ENCODE measurements at regions not wholly inside any gene's neighbourhood (a gene's known extent, or its start where the extent isn't known, plus 50 kb on each side); places are given as distances from the start of the nearest gene placed in this dataset.
"Not testable (repeated sequence)": the region's sequence is repeated elsewhere in the genome, so short reads cannot be mapped to it uniquely, and the experiment has no call there.

- no peak for DNase-seq
Measured at GRCh38 chr5:125222597-125223240, 476.3 kb upstream of the ZNF608 start.

- no peak for DNase-seq
Measured at GRCh38 chr5:125225424-125225823, 479.0 kb upstream of the ZNF608 start.

GRCh38 chr5:125226825-125227224, 480.4 kb upstream of the ZNF608 start:
- no peak for DNase-seq

GRCh38 chr5:125227333-125228095, 481.1 kb upstream of the ZNF608 start:
- no peak for DNase-seq

GRCh38 chr5:125228363-125229070, 482.1 kb upstream of the ZNF608 start:
- no peak for DNase-seq

GRCh38 chr5:125229556-125229955, 483.1 kb upstream of the ZNF608 start:
- no peak for DNase-seq

GRCh38 chr5:125232779-125233230, 486.4 kb upstream of the ZNF608 start:
- no peak for DNase-seq

- no peak for DNase-seq
Measured at GRCh38 chr5:125233944-125234343, 487.5 kb upstream of the ZNF608 start.

GRCh38 chr5:125236007-125236406, 489.6 kb upstream of the ZNF608 start:
- DNase-seq = no peak

- no peak for DNase-seq
Measured at GRCh38 chr5:125236981-125237380, 490.5 kb upstream of the ZNF608 start.

- no peak for DNase-seq
Measured at GRCh38 chr5:125244531-125244930, 498.1 kb upstream of the ZNF608 start.

- DNase-seq = no peak
Measured at GRCh38 chr5:125245216-125245615, 498.8 kb upstream of the ZNF608 start.

GRCh38 chr5:125249400-125249799, 503.0 kb upstream of the ZNF608 start:
- DNase-seq = no peak

- DNase-seq = no peak
Measured at GRCh38 chr5:125251703-125252102, 505.3 kb upstream of the ZNF608 start.

- not testable (repeated sequence) for DNase-seq
Measured at GRCh38 chr5:125253634-125254033, 507.2 kb upstream of the ZNF608 start.

- no peak for DNase-seq
Measured at GRCh38 chr5:125254267-125254666, 507.8 kb upstream of the ZNF608 start.

GRCh38 chr5:125256296-125256695, 509.9 kb upstream of the ZNF608 start:
- DNase-seq = no peak

GRCh38 chr5:125257057-125257972, 510.9 kb upstream of the ZNF608 start:
- no peak for DNase-seq

- DNase-seq = no peak
Measured at GRCh38 chr5:125257997-125258396, 511.6 kb upstream of the ZNF608 start.

GRCh38 chr5:125258615-125259014, 512.2 kb upstream of the ZNF608 start:
- DNase-seq = no peak

- no peak for DNase-seq
Measured at GRCh38 chr5:125261505-125262250, 515.2 kb upstream of the ZNF608 start.

- DNase-seq = no peak
Measured at GRCh38 chr5:125262782-125263181, 516.3 kb upstream of the ZNF608 start.

Data from SIG-M5 (cell line).